ENCODE measurements at regions not wholly inside any gene's neighbourhood (a gene's known extent, or its start where the extent isn't known, plus 50 kb on each side); places are given as distances from the start of the nearest gene placed in this dataset.
A peak's percentile ranks its signal among the peaks of the same experiment; 100 is the strongest.
"Not testable (repeated sequence)": the region's sequence is repeated elsewhere in the genome, so short reads cannot be mapped to it uniquely, and the experiment has no call there.

GRCh38 chr9:72471096-72471495, 50.3 kb upstream of the TMC1 start:
- no peak for DNase-seq (ENCODE audit: low spot score)

DNA sequence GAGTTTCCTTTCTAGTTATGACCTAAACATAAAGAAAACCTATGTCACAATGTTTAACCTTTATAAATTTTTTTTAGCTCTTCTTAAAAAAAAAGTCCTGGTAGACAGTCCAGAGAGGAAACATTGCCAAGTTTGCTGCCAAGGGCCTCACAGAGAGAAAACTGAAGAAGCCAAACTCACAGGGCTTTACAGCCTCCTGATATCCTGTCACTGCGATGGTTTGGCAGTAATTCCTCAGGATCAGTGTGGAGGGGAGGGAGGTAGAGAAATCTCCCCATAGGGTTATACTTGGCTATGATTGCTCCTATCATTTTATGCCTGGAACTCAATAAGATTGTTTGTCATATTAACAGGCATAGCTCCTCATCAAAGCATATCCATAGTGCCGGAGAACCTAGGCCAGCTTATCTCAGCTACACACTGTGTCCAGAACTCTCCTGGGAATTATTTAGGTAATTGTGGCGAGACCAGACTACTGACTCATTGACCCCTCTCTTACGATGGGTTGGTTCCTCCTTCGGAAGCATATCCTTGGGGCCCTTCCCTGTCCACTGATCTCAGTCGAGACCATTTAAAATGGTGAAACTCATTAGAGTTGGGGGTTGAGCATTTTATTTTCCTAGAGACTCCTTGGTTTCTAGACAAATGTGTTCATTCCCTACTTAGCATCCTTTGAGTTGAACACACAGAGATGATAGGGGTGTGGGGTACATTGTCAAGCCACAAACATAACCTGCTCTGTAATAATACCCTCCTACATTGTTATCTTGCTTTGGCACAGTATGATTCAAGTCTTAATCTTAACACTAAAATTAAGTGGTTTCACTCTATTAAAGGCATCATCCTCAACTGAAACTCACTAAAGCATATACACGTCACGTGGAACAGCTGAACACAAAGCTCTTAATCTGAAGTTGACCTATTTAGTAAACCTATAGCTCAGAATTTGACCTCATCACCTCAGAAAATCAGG, 53.4 kb upstream of the TMC1 start:
- DNase-seq (ENCODE audit: low spot score): no peak

DNA sequence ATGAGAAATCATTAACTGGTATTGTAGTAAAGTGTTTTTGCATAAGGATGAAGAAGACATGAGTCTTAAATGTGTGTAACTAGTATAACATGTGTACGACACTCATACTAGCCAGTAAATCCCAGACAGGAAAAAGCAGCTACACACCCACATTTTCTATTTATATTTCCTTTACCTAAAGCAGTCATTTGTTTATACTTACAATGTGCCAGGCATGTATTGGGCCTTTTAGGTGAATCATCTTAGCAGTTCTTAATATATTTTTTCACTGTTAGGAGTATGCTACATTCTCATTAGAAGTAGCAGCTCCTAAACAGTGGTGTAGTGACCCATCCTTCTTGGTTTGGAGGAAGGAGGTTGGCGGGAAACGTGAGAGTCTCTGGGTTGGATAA, 55.8 kb upstream of the TMC1 start:
- no peak for DNase-seq (ENCODE audit: low spot score)

GRCh38 chr9:72464857-72465592, 56.4 kb upstream of the TMC1 start:
- DNase-seq (ENCODE audit: low spot score): no peak

GRCh38 chr9:72462340-72462739, 59.1 kb upstream of the TMC1 start:
- no peak for DNase-seq (ENCODE audit: low spot score)

DNA sequence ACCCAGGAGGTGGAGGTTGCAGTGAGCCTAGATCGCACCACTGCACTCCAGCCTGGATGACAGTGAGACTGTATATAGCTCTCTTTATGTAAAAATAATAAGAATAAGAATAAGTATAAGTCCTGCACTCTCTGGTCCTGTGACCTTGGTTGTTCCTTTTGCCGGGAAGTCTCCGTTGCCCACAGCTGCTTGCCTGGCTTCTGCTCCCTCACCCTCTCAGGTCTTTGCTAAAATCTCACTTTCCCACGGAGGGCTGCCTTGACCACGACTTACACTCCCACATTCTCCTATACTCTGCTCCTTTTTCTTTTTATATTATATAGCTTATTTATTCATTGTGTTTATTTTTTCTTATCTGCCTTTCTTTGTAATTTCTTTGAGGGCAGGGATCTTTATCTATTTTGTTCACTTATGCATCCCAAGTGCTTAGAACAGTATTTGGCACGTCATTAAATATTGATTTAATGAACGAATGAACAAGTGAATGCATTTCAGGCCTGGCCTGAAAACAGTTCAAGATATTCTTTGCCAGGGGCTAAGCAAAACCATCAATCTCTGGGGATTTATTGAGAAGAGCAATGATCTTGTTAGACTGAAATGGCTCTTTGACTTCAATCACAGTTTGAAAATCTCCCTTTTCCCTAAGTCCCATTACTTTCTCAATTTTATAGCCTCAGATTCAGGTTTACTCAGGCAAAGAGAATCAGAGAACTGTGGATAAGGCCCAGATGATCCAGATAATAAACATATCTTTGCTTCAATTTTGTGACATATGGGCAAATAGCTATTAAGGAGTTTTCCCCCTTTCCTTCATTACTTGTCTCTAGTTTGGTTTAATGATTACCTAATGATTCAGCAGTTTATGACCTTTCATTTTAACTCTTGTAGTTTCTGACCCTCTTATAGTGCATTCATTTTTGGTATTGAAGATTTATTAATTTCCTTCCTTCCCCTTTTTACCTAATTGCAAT, 60.8 kb upstream of the TMC1 start:
- DNase-seq (ENCODE audit: low spot score): no peak

- DNase-seq (ENCODE audit: low spot score): no peak
These were observed 62.1 kb upstream of the TMC1 start for GRCh38 chr9:72459308-72459707.

- DNase-seq (ENCODE audit: low spot score): no peak
These were observed 63.3 kb upstream of the TMC1 start for GRCh38 chr9:72458153-72458552.

- no peak for DNase-seq (ENCODE audit: low spot score)
These were observed 64.0 kb upstream of the TMC1 start for GRCh38 chr9:72457366-72457765.

DNA sequence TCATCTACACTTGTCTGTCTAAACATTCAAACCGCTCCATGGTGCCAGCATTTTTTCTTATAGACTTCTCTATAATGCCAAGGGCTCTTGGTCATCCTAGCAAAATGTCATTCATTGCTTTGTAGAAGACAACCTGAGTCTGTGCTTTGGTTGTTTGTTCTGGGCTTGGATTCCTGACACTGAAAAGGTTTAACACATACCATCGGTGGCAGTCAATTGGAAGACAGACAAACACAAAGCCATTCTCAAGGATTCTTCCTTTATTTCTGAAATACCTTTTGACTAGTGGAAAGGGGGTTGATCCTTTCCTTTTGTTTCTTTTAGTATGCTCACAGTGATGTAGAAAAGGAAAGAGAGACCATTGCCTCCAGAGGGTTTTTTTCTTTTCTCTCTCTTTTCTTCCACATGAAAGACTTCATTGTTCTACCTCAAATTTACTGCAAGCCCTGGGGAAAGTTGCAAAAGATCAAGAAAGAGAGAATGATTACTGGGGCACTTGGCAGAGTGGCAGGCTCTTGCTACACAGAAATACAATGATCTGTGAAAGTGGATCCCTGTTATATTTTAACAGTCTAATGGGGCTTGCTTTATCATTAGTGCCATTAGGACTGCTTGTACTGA, 66.4 kb upstream of the TMC1 start:
- no peak for DNase-seq (ENCODE audit: low spot score)

- DNase-seq (ENCODE audit: low spot score): no peak
These were observed 67.6 kb upstream of the TMC1 start for GRCh38 chr9:72453797-72454196.

- not testable (repeated sequence) for DNase-seq (ENCODE audit: low spot score)
These were observed 75.2 kb upstream of the TMC1 start for GRCh38 chr9:72446241-72446640.

DNA sequence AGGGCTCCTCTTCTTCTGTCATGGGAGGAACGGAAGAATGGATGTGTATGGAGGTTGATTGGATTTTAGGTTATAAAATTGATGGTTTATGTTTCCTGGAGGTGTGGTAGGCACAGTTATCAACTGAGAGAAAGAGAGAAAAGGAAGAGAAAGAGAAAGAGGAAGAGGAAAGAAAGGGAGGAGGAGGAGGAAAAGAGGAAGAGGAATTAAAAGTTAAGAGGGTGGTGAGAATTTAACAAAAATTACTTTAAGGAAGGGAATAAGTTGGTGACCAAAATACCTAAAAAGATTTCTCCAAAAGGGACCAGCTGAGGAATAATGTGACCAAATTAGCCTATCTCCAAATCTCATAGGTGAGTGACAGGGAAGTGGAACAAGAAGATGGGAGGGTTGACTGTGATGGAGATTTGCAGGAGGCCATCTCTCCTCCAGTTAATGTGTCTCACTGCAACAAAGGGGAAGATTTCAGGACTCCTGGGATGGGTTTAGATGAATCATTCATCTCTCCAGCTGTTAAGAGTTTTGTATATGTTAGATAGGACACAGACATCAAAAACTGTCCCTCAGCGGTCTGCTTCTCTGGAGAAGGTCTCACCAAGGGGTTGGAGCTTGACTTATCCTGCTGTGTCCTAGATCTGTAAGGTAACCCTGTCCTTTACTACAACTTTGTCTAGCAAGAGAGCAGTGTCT, 76.0 kb upstream of the TMC1 start:
- no peak for DNase-seq (ENCODE audit: low spot score)

GRCh38 chr9:72444435-72444834, 77.0 kb upstream of the TMC1 start:
- DNase-seq (ENCODE audit: low spot score): no peak

- peak; percentile 22 for DNase-seq (ENCODE audit: low spot score)
These were observed 77.6 kb upstream of the TMC1 start for GRCh38 chr9:72443855-72444254.

- DNase-seq (ENCODE audit: low spot score): no peak
These were observed 77.0 kb upstream of the ZFAND5 start for GRCh38 chr9:72441848-72442607.

- DNase-seq (ENCODE audit: low spot score): no peak
These were observed 76.2 kb upstream of the ZFAND5 start for GRCh38 chr9:72440992-72441847.

DNA sequence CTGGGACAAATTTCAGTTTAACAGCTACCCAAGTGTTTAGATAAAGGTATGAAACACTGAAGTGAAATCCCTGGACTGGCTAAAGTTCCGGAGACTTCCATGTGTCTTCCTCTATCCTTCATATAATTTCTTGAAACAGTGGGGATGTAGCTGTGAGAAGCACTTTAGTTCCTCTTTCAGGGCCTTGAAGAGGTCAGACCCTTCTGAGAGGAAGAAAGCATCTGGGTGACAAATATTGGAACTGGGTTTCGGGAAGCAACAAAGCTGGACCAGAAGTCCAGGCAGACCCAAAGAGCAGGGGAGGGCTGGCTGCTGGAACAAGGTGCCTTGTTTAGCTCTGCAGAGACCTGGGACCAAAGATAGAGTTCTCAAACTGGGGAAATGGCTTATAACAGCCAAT, 75.4 kb upstream of the ZFAND5 start:
- DNase-seq (ENCODE audit: low spot score): no peak

- DNase-seq (ENCODE audit: low spot score): not testable (repeated sequence)
These were observed 68.7 kb upstream of the ZFAND5 start for GRCh38 chr9:72433616-72434267.
